ENCODE measurements at regions not wholly inside any gene's neighbourhood (a gene's known extent, or its start where the extent isn't known, plus 50 kb on each side); places are given as distances from the start of the nearest gene placed in this dataset.
"Not testable (repeated sequence)": the region's sequence is repeated elsewhere in the genome, so short reads cannot be mapped to it uniquely, and the experiment has no call there.

- no peak for DNase-seq
These were observed 114.7 kb upstream of the KLHL1 start for GRCh38 chr13:70222926-70223325.

- no peak for DNase-seq
These were observed 110.4 kb upstream of the KLHL1 start for GRCh38 chr13:70218618-70219017.

- DNase-seq = not testable (repeated sequence)
These were observed 100.7 kb upstream of the KLHL1 start for GRCh38 chr13:70208968-70209367.

DNA sequence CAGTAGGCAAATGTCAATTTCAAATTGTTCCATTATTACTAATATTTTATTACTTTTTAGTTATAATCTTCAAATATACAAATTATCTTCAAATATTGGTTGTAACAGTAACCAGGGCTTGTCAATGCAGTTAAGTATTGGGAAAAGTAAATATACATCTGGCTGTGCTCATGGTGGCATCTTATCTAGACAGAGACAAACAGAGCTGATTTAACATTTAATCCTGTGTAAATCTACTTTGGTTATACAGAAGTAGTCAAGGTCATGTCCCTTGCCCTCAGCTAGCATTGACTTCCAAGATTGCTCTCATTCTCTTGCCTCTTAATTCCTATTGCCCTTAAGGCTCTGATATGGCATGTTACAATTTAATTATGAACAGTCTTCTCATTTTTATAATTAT is 98.4 kb upstream of the KLHL1 start:
- no peak for DNase-seq

DNA sequence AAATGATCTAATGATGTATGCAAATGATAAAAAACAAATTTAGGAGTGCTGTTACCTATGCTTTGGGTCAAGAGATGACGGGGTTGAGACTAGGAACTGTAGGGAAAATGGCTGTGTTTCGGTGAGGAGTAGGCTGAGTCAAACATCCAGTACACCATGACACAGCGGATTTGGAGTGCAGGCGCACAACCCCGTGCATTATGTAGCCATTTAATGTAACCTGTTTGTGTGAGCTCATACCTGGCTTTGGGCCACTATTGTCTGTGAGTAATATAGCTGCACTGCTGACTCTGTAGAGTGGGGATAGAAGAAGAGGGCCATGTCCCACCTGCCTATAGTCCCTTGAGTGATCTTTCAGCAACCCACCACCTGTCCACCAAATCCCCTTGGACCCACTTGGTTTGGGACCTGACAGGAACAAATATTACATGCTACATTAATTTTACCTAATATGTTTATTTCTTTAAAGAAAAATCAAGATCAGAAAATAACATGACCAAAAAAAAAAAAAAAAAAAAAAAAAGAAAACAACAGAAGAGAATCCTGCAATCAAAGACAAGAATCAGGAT is 95.5 kb upstream of the KLHL1 start:
- DNase-seq = no peak

DNA sequence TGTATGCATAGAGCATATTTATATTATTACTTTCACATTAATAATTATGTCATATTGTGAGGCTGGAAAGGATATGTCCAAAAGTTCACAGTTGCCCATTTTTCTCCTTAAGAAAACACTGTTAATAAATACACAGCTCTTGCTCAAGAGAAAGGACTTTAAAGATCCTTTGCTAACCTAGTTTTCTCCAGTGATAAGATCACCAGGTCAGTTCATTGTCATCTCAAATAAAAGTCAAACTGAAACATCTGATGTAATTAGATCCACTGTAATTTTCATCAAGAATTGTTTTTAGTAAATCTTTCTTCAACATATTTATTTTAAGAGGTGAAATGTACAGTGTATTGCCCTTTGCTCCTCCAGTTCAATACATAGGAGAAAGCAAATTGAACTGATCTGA is 82.8 kb upstream of the KLHL1 start:
- no peak for DNase-seq

DNA sequence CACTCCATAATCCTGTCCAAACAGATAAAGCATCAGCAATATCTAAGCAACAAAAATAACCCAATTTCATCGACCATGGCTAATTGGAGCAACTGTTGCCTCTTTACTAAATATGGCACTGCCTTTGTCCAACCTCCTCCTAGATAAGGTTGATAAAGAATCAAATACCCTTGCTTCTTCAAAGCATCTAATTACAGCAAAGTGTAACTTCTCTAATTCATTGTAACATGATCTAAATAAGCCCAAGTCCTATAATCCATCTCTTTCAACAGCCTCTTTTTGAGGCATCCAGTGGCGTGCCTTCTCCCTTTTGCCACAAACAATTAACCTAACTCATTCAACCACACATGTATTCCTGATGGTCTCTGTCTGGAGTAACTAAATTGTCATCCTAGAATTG is 81.7 kb upstream of the KLHL1 start:
- DNase-seq = no peak

DNA sequence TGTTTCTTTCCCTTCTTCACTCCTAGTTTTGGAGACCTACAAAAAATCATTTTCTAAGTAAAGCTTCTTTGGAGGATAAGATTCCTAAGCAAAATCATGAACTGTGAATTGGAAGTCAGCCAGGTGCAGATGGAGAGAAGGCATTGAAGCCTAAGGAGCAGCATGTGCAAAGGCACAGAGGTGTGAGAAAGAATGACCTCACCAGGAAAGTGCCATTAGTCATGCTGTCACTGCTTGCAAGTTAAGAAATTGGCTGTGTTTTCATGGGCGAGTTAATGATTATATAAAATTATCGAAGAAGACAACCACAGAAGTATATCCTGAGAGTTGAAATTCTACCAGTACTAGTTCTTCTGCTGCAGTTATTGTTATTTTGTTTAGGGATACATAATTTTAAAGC is 80.3 kb upstream of the KLHL1 start:
- DNase-seq = no peak

DNA sequence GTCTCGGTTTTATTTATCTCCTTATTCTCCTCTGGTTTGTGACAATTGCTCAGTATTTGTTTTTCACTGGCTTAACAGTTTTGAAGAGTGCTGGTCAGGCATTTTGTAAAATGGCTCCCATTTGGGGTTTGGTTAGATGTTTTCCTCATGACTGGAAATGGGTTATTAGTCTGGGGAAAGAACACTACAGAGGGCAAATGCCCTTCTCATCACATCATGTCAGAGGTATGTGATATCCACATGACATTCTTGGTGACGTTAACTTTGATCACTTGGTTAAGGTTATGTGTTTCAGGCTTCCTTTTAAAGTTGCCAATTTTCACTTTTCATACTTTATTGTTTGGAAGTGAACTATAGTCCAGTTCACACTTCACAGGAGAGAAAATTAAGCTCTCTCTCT is 74.8 kb upstream of the KLHL1 start:
- DNase-seq = no peak
